C4-2B (cell line): ENCODE measurements at regions not wholly inside any gene's neighbourhood (a gene's known extent, or its start where the extent isn't known, plus 50 kb on each side); places are given as distances from the start of the nearest gene placed in this dataset.
A peak's percentile ranks its signal among the peaks of the same experiment; 100 is the strongest.

Source experiments
- H3K27ac ChIP-seq: fragments of 450-650 bp; 2 replicates; pipeline ENCODE4 v1.5.1; 2017
- ZFX ChIP-seq: fragments of 450-650 bp; IDR thresholded peaks from 2 replicates; pipeline ENCODE4 v1.6.1; 2017
- TF ChIP-seq, protein P1 (sequence below): fragments of 450-650 bp; conservative IDR thresholded peaks from 2 replicates; pipeline ENCODE4 v1.5.1; 2017; ENCODE audit warnings: mild to moderate bottlenecking

DNA sequence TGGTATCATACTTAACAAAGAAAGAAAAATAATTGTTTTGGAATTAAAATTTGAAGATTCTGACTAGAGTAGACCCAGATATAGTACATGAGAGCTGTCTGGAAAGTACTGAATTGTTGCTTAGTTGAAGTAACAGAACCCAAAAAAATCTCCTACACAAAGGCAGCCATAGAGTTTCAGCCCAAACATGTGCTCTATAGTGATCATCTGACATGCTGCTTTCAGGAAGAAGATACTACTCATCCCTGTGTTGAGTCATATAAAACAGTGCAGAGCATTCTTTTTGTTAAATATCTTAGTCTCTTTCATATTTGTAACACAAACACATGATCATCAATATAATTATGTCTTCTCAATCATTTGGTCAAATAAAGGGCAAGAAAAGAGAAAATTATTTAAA, 84.8 kb upstream of the PTPRM start:
- no peak overlapping the region for H3K27ac ChIP-seq
- no peak for TF ChIP-seq ZFX
- TF ChIP-seq, protein P1, sequence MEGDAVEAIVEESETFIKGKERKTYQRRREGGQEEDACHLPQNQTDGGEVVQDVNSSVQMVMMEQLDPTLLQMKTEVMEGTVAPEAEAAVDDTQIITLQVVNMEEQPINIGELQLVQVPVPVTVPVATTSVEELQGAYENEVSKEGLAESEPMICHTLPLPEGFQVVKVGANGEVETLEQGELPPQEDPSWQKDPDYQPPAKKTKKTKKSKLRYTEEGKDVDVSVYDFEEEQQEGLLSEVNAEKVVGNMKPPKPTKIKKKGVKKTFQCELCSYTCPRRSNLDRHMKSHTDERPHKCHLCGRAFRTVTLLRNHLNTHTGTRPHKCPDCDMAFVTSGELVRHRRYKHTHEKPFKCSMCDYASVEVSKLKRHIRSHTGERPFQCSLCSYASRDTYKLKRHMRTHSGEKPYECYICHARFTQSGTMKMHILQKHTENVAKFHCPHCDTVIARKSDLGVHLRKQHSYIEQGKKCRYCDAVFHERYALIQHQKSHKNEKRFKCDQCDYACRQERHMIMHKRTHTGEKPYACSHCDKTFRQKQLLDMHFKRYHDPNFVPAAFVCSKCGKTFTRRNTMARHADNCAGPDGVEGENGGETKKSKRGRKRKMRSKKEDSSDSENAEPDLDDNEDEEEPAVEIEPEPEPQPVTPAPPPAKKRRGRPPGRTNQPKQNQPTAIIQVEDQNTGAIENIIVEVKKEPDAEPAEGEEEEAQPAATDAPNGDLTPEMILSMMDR: no peak

DNA sequence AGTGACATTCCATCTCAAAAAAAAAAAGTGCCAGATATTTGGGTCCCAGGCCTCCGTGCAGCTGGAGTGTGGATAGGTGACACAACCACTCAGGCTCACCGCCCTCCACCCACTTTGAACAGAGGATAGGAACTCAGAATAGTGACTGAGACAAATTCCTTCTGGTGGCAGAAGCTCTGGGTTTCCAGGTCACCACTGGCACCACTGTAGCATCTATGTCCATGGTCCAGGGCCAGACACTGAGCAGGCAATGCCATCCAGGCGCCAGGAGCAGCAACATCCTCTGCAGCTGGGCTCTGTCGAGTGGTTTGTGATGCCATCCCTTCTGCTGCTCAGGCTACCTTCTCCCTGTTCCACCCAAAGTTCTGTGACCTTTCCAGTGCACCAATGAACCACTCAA, 81.5 kb upstream of the PTPRM start:
- no peak overlapping the region for H3K27ac ChIP-seq
- TF ChIP-seq ZFX: no peak
- TF ChIP-seq, protein P1: no peak

- H3K27ac ChIP-seq: no peak overlapping the region; the same call in 1 of the 2 replicates
- no peak for TF ChIP-seq ZFX
- TF ChIP-seq, protein P1: peak; percentile 16
Observed at GRCh38 chr18:7488571-7488970, 78.5 kb upstream of the PTPRM start.

DNA sequence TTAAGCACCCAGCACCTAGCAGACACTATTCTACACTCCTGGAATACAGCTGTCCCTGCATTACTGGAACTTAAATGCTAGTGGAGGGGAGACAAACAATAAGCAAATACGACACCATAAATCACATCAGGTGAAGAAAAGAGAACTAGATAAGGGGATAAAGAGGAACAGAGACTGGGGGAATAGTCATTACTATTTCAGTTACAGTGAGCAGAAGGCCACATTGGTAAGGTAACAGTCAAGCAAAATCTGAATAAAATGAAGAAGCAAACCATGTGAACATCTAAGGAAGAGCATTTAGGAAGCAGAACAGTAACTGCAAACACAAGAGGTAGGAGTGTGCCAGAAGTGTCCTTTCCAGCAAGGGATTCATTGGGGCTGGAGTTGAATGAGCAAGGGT, 77.0 kb upstream of the PTPRM start:
- TF ChIP-seq, protein P1: no peak
- TF ChIP-seq ZFX: no peak
- no peak overlapping the region for H3K27ac ChIP-seq

- H3K27ac ChIP-seq: no peak overlapping the region
Observed at GRCh38 chr18:7492385-7492784, 74.7 kb upstream of the PTPRM start.

GRCh38 chr18:7497081-7497480, 70.0 kb upstream of the PTPRM start:
- no peak for TF ChIP-seq ZFX
- TF ChIP-seq, protein P1: no peak
- H3K27ac ChIP-seq: no peak overlapping the region

More at GRCh38 chr18:7492385-7492784, 74.7 kb upstream of the PTPRM start:
- TF ChIP-seq, protein P1: no peak
- TF ChIP-seq ZFX: no peak

- H3K27ac ChIP-seq: no peak overlapping the region
- TF ChIP-seq, protein P1: no peak
- no peak for TF ChIP-seq ZFX
Observed at GRCh38 chr18:7511106-7511505, 56.0 kb upstream of the PTPRM start.
